ENCODE measurements at regions not wholly inside any gene's neighbourhood (a gene's known extent, or its start where the extent isn't known, plus 50 kb on each side); places are given as distances from the start of the nearest gene placed in this dataset.

- TF ChIP-seq, protein P1, sequence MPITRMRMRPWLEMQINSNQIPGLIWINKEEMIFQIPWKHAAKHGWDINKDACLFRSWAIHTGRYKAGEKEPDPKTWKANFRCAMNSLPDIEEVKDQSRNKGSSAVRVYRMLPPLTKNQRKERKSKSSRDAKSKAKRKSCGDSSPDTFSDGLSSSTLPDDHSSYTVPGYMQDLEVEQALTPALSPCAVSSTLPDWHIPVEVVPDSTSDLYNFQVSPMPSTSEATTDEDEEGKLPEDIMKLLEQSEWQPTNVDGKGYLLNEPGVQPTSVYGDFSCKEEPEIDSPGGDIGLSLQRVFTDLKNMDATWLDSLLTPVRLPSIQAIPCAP (CRISPR knock-in tag; IDR thresholded peaks at IDR 0.05) = no peak
- TF ChIP-seq ZNF671 (CRISPR knock-in tag; IDR thresholded peaks at IDR 0.05) (no peak), MYBL2 (CRISPR knock-in tag; IDR thresholded peaks at IDR 0.05) (no peak), ESRRA (CRISPR knock-in tag; IDR thresholded peaks at IDR 0.05; ENCODE audit: borderline replicate concordance) (no peak), NFYB (CRISPR knock-in tag; conservative IDR thresholded peaks at IDR 0.05; ENCODE audit: low read depth) (no peak), ZNF425 (CRISPR knock-in tag; conservative IDR thresholded peaks at IDR 0.05) (no peak), FOXJ3 (CRISPR knock-in tag; IDR thresholded peaks at IDR 0.05; ENCODE audit: borderline replicate concordance) (no peak), RELA (CRISPR knock-in tag; IDR thresholded peaks at IDR 0.05; ENCODE audit: borderline replicate concordance) (no peak), SMAD3 (CRISPR knock-in tag; IDR thresholded peaks at IDR 0.05; ENCODE audit: borderline replicate concordance) (no peak), JUN (CRISPR knock-in tag; IDR thresholded peaks at IDR 0.05) (no peak)
- TF ChIP-seq, protein P2, sequence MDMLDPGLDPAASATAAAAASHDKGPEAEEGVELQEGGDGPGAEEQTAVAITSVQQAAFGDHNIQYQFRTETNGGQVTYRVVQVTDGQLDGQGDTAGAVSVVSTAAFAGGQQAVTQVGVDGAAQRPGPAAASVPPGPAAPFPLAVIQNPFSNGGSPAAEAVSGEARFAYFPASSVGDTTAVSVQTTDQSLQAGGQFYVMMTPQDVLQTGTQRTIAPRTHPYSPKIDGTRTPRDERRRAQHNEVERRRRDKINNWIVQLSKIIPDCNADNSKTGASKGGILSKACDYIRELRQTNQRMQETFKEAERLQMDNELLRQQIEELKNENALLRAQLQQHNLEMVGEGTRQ (CRISPR knock-in tag; IDR thresholded peaks at IDR 0.05) = no peak
- TF ChIP-seq, protein P3, sequence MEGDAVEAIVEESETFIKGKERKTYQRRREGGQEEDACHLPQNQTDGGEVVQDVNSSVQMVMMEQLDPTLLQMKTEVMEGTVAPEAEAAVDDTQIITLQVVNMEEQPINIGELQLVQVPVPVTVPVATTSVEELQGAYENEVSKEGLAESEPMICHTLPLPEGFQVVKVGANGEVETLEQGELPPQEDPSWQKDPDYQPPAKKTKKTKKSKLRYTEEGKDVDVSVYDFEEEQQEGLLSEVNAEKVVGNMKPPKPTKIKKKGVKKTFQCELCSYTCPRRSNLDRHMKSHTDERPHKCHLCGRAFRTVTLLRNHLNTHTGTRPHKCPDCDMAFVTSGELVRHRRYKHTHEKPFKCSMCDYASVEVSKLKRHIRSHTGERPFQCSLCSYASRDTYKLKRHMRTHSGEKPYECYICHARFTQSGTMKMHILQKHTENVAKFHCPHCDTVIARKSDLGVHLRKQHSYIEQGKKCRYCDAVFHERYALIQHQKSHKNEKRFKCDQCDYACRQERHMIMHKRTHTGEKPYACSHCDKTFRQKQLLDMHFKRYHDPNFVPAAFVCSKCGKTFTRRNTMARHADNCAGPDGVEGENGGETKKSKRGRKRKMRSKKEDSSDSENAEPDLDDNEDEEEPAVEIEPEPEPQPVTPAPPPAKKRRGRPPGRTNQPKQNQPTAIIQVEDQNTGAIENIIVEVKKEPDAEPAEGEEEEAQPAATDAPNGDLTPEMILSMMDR (IDR thresholded peaks at IDR 0.05) = no peak
- TF ChIP-seq, protein P4, sequence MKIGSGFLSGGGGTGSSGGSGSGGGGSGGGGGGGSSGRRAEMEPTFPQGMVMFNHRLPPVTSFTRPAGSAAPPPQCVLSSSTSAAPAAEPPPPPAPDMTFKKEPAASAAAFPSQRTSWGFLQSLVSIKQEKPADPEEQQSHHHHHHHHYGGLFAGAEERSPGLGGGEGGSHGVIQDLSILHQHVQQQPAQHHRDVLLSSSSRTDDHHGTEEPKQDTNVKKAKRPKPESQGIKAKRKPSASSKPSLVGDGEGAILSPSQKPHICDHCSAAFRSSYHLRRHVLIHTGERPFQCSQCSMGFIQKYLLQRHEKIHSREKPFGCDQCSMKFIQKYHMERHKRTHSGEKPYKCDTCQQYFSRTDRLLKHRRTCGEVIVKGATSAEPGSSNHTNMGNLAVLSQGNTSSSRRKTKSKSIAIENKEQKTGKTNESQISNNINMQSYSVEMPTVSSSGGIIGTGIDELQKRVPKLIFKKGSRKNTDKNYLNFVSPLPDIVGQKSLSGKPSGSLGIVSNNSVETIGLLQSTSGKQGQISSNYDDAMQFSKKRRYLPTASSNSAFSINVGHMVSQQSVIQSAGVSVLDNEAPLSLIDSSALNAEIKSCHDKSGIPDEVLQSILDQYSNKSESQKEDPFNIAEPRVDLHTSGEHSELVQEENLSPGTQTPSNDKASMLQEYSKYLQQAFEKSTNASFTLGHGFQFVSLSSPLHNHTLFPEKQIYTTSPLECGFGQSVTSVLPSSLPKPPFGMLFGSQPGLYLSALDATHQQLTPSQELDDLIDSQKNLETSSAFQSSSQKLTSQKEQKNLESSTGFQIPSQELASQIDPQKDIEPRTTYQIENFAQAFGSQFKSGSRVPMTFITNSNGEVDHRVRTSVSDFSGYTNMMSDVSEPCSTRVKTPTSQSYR (CRISPR knock-in tag; IDR thresholded peaks at IDR 0.05) = no peak
- TF ChIP-seq, protein P5, sequence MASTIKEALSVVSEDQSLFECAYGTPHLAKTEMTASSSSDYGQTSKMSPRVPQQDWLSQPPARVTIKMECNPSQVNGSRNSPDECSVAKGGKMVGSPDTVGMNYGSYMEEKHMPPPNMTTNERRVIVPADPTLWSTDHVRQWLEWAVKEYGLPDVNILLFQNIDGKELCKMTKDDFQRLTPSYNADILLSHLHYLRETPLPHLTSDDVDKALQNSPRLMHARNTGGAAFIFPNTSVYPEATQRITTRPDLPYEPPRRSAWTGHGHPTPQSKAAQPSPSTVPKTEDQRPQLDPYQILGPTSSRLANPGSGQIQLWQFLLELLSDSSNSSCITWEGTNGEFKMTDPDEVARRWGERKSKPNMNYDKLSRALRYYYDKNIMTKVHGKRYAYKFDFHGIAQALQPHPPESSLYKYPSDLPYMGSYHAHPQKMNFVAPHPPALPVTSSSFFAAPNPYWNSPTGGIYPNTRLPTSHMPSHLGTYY (CRISPR knock-in tag; IDR thresholded peaks at IDR 0.05) = no peak
Observed at GRCh38 chr13:106748785-106749184, 180.8 kb upstream of the ARGLU1 start (continued).

DNA sequence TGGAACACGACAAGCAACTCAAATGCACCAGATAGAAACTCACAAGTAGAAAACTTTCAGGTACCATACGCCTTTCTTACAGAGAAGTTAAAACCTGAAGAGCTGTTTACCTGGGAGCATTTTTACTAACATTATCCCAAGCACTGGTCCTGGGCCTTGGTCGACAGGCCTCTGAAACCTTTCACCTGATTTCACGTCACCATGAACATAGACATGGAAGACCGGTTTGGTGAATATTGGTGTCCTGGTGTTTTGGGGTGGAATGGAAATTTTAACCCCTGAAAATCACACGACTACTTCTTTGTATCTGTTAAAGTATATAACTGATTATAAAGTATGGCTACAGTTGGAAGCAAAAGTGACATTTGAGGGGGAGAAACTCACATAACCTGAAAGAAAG is 176.6 kb upstream of the ARGLU1 start:
- no peaks in the 10 kb centered on the region for H3K36me3 Mint-ChIP-seq
- ChIA-PET CTCF (interaction anchor here (0.5 kb wide), 1 partner anchor 104 kb away, joined by 3 read pairs; no protein-coding TSS in a partner anchor), POLR2A (no interaction called here)
- no peak for DNase-seq (ENCODE audit: low spot score)
- 0 out of 2 replicates have a peak, but pooled peaks cover 6% of the 10 kb centered on the region for H3K9me3 Mint-ChIP-seq
- no peak for ATAC-seq
- no peaks in the 10 kb centered on the region for H3K4me1 Mint-ChIP-seq
- H3K27ac Mint-ChIP-seq = no peak overlapping the region
- H3K27me3 Mint-ChIP-seq (ENCODE audit: low read depth) = no peaks in the 10 kb centered on the region
- no peak overlapping the region for H3K4me3 Mint-ChIP-seq
- TF ChIP-seq, protein P6, sequence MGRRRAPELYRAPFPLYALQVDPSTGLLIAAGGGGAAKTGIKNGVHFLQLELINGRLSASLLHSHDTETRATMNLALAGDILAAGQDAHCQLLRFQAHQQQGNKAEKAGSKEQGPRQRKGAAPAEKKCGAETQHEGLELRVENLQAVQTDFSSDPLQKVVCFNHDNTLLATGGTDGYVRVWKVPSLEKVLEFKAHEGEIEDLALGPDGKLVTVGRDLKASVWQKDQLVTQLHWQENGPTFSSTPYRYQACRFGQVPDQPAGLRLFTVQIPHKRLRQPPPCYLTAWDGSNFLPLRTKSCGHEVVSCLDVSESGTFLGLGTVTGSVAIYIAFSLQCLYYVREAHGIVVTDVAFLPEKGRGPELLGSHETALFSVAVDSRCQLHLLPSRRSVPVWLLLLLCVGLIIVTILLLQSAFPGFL (CRISPR knock-in tag; IDR thresholded peaks at IDR 0.05; ENCODE audit: borderline replicate concordance) = no peak
- TF ChIP-seq ATF3 (CRISPR knock-in tag; conservative IDR thresholded peaks at IDR 0.05) (no peak), HMGA2 (CRISPR knock-in tag; IDR thresholded peaks at IDR 0.05) (no peak), E2F5 (CRISPR knock-in tag; IDR thresholded peaks at IDR 0.05) (no peak), MXD4 (CRISPR knock-in tag; IDR thresholded peaks at IDR 0.05; ENCODE audit: borderline replicate concordance) (no peak), ZMAT4 (CRISPR knock-in tag; IDR thresholded peaks at IDR 0.05) (no peak), ELF4 (CRISPR knock-in tag; IDR thresholded peaks at IDR 0.05; ENCODE audit: low read depth) (no peak)
- TF ChIP-seq, protein P5 (CRISPR knock-in tag; IDR thresholded peaks at IDR 0.05) = no peak
